ENCODE measurements at regions not wholly inside any gene's neighbourhood (a gene's known extent, or its start where the extent isn't known, plus 50 kb on each side); places are given as distances from the start of the nearest gene placed in this dataset.

DNA sequence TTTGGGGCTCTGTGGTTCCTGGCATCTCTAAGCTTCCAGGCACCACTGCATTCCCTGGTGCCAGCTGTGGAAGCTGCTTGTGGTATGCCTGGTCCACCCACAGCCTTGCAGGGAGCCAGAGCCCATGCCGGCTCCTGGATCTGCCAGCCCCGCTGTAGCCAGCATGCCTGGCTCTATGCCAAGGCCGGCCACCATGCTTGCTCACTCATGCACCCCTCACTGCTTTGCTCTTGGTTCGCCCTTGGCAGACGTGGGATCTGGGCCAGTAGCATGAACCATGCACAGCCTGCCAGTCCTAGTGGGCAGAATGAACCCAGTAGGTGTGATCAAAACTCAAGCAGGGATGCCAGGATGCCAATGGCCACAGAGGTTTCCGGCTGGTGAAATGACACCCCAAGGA, 634.2 kb upstream of the TMEFF2 start:
- H3K27ac ChIP-seq (ENCODE audit: low read depth, low read length), result no peak overlapping the region
- H3K79me2 ChIP-seq (ENCODE audit: insufficient read depth, low read length), result no peaks in the 10 kb centered on the region
- DNase-seq (ENCODE audit: low read depth, low spot score), result no peak
- ATAC-seq, result no peak
- RAD21 ChIA-PET (ENCODE audit: low non-redundant PET in 1 of 2, low total read pairs in 2 of 2, uncharacterized antibody in 2 of 2, unreplicated experiment in 2 of 2), result no interaction called here
- no peaks in the 10 kb centered on the region for H3K36me3 ChIP-seq (ENCODE audit: control insufficient read depth in 1 of 2, insufficient read depth in 2 of 2, low read length in 2 of 2)
- H4K20me1 ChIP-seq (ENCODE audit: insufficient read depth), result no peaks in the 10 kb centered on the region
- TF ChIP-seq SP1 (IDR thresholded peaks at IDR 0.05; ENCODE audit: low read depth), result no peak
- TF ChIP-seq CBX3 (IDR thresholded peaks at IDR 0.05; ENCODE audit: low read depth), result no peak
- TF ChIP-seq ZNF274 (IDR thresholded peaks at IDR 0.05; ENCODE audit: low read depth, low read length), result no peak
- TF ChIP-seq EGR1 (IDR thresholded peaks at IDR 0.05; ENCODE audit: low read depth), result no peak
- TF ChIP-seq EZH2phosphoT487 (IDR thresholded peaks at IDR 0.05; ENCODE audit: borderline replicate concordance), result no peak
- no peak overlapping the region for H3K9ac ChIP-seq (ENCODE audit: low read length)
- no peaks in the 10 kb centered on the region for H3K9me2 ChIP-seq (ENCODE audit: insufficient read depth)
- H2AFZ ChIP-seq (ENCODE audit: low read depth, low read length, poor library complexity, severe bottlenecking), result no peak overlapping the region
- no peaks in the 10 kb centered on the region for H3K27me3 ChIP-seq (ENCODE audit: insufficient read depth, low read length)
- no peak overlapping the region for H3K4me3 ChIP-seq (replicated peaks in 1 of 2; ENCODE audit: low read depth in 1 of 2, low read length in 2 of 2)
- CTCF ChIA-PET, result no interaction called here
- no TSS peak for BruUV-seq (replicated peaks)
- POLR2A ChIA-PET, result no interaction called here
- H3K9me3 ChIP-seq (ENCODE audit: control insufficient read depth in 1 of 2, insufficient read depth in 1 of 2, low read depth in 1 of 2, low read length in 2 of 2), result no peaks in the 10 kb centered on the region
- H3K4me1 ChIP-seq (ENCODE audit: control insufficient read depth in 1 of 2, insufficient read depth in 2 of 2, low read length in 2 of 2), result no peaks in the 10 kb centered on the region
- no peak overlapping the region for H3K4me2 ChIP-seq (ENCODE audit: low read length)
- intact Hi-C loops (cut with micrococcal nuclease), result no loop called here

DNA sequence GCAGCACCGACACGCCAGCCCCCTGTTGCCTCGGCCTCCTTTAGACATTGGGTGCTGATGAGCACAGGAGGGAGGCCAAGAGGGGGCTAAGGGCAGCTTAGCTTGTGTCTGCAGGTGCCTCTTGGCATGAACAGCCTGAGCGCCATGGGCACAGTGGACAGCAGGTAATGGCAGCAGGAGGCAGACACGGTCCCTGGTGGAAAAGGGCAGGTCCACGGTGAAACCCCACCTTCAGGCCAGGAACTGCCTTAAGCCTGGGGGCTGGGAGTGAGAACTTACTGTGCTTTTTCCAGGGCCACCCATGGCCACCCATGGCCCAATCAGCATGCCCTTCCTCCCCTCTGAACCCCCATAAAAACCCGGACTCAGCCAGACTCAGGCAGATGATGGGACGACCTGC, 633.4 kb upstream of the TMEFF2 start:
- Histone ChIP-seq H3K27me3 (ENCODE audit: insufficient read depth, low read length) (no peaks in the 10 kb centered on the region), H3K4me2 (ENCODE audit: low read length) (no peak overlapping the region), H3K27ac (ENCODE audit: low read depth, low read length) (no peak overlapping the region), H3K79me2 (ENCODE audit: insufficient read depth, low read length) (no peaks in the 10 kb centered on the region), H3K4me3 (replicated peaks in 1 of 2; ENCODE audit: low read depth in 1 of 2, low read length in 2 of 2) (no peak overlapping the region), H3K9me2 (ENCODE audit: insufficient read depth) (no peaks in the 10 kb centered on the region), H3K4me1 (ENCODE audit: control insufficient read depth in 1 of 2, insufficient read depth in 2 of 2, low read length in 2 of 2) (no peaks in the 10 kb centered on the region), H3K36me3 (ENCODE audit: control insufficient read depth in 1 of 2, insufficient read depth in 2 of 2, low read length in 2 of 2) (no peaks in the 10 kb centered on the region), H4K20me1 (ENCODE audit: insufficient read depth) (no peaks in the 10 kb centered on the region), H2AFZ (ENCODE audit: low read depth, low read length, poor library complexity, severe bottlenecking) (no peak overlapping the region), H3K9me3 (ENCODE audit: control insufficient read depth in 1 of 2, insufficient read depth in 1 of 2, low read depth in 1 of 2, low read length in 2 of 2) (no peaks in the 10 kb centered on the region), H3K9ac (ENCODE audit: low read length) (no peak overlapping the region)
- no peak for TF ChIP-seq JUND (IDR thresholded peaks at IDR 0.05)
- TF ChIP-seq SIN3A (IDR thresholded peaks at IDR 0.05; ENCODE audit: low read depth), result no peak
- no peak for TF ChIP-seq ZNF274 (IDR thresholded peaks at IDR 0.05; ENCODE audit: low read depth, low read length)
- TF ChIP-seq, protein P1, sequence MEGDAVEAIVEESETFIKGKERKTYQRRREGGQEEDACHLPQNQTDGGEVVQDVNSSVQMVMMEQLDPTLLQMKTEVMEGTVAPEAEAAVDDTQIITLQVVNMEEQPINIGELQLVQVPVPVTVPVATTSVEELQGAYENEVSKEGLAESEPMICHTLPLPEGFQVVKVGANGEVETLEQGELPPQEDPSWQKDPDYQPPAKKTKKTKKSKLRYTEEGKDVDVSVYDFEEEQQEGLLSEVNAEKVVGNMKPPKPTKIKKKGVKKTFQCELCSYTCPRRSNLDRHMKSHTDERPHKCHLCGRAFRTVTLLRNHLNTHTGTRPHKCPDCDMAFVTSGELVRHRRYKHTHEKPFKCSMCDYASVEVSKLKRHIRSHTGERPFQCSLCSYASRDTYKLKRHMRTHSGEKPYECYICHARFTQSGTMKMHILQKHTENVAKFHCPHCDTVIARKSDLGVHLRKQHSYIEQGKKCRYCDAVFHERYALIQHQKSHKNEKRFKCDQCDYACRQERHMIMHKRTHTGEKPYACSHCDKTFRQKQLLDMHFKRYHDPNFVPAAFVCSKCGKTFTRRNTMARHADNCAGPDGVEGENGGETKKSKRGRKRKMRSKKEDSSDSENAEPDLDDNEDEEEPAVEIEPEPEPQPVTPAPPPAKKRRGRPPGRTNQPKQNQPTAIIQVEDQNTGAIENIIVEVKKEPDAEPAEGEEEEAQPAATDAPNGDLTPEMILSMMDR (IDR thresholded peaks at IDR 0.05 in 2 of 3, conservative IDR thresholded peaks at IDR 0.05 in 1 of 3; ENCODE audit: borderline replicate concordance in 1 of 3, insufficient read depth in 1 of 3, low read depth in 2 of 3, low read length in 2 of 3), result no peak
- BruUV-seq (replicated peaks), result no TSS peak
- CTCF ChIA-PET, result no interaction called here
- ATAC-seq (no peak), DNase-seq (ENCODE audit: low read depth, low spot score) (no peak)
- intact Hi-C loops (cut with micrococcal nuclease), result no loop called here
- POLR2A ChIA-PET, result no interaction called here
- RAD21 ChIA-PET (ENCODE audit: low non-redundant PET in 1 of 2, low total read pairs in 2 of 2, uncharacterized antibody in 2 of 2, unreplicated experiment in 2 of 2), result no interaction called here

Measured in HCT116 (cell line).